ENCODE measurements at regions not wholly inside any gene's neighbourhood (a gene's known extent, or its start where the extent isn't known, plus 50 kb on each side); places are given as distances from the start of the nearest gene placed in this dataset.

- TF ChIP-seq, protein P1, sequence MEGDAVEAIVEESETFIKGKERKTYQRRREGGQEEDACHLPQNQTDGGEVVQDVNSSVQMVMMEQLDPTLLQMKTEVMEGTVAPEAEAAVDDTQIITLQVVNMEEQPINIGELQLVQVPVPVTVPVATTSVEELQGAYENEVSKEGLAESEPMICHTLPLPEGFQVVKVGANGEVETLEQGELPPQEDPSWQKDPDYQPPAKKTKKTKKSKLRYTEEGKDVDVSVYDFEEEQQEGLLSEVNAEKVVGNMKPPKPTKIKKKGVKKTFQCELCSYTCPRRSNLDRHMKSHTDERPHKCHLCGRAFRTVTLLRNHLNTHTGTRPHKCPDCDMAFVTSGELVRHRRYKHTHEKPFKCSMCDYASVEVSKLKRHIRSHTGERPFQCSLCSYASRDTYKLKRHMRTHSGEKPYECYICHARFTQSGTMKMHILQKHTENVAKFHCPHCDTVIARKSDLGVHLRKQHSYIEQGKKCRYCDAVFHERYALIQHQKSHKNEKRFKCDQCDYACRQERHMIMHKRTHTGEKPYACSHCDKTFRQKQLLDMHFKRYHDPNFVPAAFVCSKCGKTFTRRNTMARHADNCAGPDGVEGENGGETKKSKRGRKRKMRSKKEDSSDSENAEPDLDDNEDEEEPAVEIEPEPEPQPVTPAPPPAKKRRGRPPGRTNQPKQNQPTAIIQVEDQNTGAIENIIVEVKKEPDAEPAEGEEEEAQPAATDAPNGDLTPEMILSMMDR (IDR thresholded peaks at IDR 0.05): no peak
- TF ChIP-seq POLR2AphosphoS5 (IDR thresholded peaks at IDR 0.05): no peak
Observed at GRCh38 chr3:80999481-80999880, 762.0 kb downstream of the GBE1 start.

Data from gastroesophageal sphincter (tissue), 3 donors.